HG02759 (cell line): ENCODE measurements at regions not wholly inside any gene's neighbourhood (a gene's known extent, or its start where the extent isn't known, plus 50 kb on each side); places are given as distances from the start of the nearest gene placed in this dataset.
"Not testable (repeated sequence)": the region's sequence is repeated elsewhere in the genome, so short reads cannot be mapped to it uniquely, and the experiment has no call there.

ENCODE experiments used
- ATAC-seq: cut with Tn5 transposase; IDR thresholded peaks from one replicate; pipeline ENCODE4 v1.9.1; 2021; ENCODE audit warnings: mild to moderate bottlenecking, moderate library complexity; ENCODE audit not compliant: unreplicated experiment

GRCh38 chr22:48734961-48735360 is 1092.7 kb downstream of the BRD1 start:
- no peak for ATAC-seq

GRCh38 chr22:48734359-48734758 is 1093.3 kb downstream of the BRD1 start:
- no peak for ATAC-seq

- no peak for ATAC-seq
Observed at GRCh38 chr22:48729499-48730171, 1098.0 kb downstream of the BRD1 start.

- ATAC-seq, result no peak
Observed at GRCh38 chr22:48727454-48728058, 1100.1 kb downstream of the BRD1 start.

GRCh38 chr22:48724899-48725298 is 1102.8 kb downstream of the BRD1 start:
- no peak for ATAC-seq

GRCh38 chr22:48722661-48723060 is 1105.0 kb downstream of the BRD1 start:
- ATAC-seq, result no peak

GRCh38 chr22:48721395-48721669 is 1106.3 kb downstream of the BRD1 start:
- ATAC-seq, result no peak

- ATAC-seq, result no peak
Observed at GRCh38 chr22:48720662-48721394, 1106.8 kb downstream of the BRD1 start.

GRCh38 chr22:48719978-48720661 is 1107.6 kb downstream of the BRD1 start:
- ATAC-seq, result no peak

GRCh38 chr22:48718818-48719500 is 1108.7 kb downstream of the BRD1 start:
- ATAC-seq, result no peak

- no peak for ATAC-seq
Observed at GRCh38 chr22:48717883-48718817, 1109.5 kb downstream of the BRD1 start.

GRCh38 chr22:48717076-48717810 is 1110.4 kb downstream of the BRD1 start:
- ATAC-seq, result no peak

- ATAC-seq, result not testable (repeated sequence)
Observed at GRCh38 chr22:48716154-48716553, 1111.5 kb downstream of the BRD1 start.

- ATAC-seq, result no peak
Observed at GRCh38 chr22:48715511-48715910, 1112.2 kb downstream of the BRD1 start.

GRCh38 chr22:48714231-48714630 is 1113.4 kb downstream of the BRD1 start:
- no peak for ATAC-seq

GRCh38 chr22:48713272-48714205 is 1114.1 kb downstream of the BRD1 start:
- no peak for ATAC-seq

- no peak for ATAC-seq
Observed at GRCh38 chr22:48712558-48713271, 1115.0 kb downstream of the BRD1 start.

GRCh38 chr22:48711669-48712068 is 1116.0 kb downstream of the BRD1 start:
- ATAC-seq, result no peak
